ENCODE measurements at regions not wholly inside any gene's neighbourhood (a gene's known extent, or its start where the extent isn't known, plus 50 kb on each side); places are given as distances from the start of the nearest gene placed in this dataset.

- TF ChIP-seq EZH2 (optimal IDR thresholded peaks at IDR 0.05; ENCODE audit: low read depth, low read length) (no peak), EZH2phosphoT487 (IDR thresholded peaks at IDR 0.05; ENCODE audit: low read length) (no peak)
- TF ChIP-seq, protein P1, sequence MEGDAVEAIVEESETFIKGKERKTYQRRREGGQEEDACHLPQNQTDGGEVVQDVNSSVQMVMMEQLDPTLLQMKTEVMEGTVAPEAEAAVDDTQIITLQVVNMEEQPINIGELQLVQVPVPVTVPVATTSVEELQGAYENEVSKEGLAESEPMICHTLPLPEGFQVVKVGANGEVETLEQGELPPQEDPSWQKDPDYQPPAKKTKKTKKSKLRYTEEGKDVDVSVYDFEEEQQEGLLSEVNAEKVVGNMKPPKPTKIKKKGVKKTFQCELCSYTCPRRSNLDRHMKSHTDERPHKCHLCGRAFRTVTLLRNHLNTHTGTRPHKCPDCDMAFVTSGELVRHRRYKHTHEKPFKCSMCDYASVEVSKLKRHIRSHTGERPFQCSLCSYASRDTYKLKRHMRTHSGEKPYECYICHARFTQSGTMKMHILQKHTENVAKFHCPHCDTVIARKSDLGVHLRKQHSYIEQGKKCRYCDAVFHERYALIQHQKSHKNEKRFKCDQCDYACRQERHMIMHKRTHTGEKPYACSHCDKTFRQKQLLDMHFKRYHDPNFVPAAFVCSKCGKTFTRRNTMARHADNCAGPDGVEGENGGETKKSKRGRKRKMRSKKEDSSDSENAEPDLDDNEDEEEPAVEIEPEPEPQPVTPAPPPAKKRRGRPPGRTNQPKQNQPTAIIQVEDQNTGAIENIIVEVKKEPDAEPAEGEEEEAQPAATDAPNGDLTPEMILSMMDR (IDR thresholded peaks at IDR 0.05; ENCODE audit: low read length), result no peak
Measured at GRCh38 chr5:159645179-159645846, 271.0 kb upstream of the ADRA1B start.

DNA sequence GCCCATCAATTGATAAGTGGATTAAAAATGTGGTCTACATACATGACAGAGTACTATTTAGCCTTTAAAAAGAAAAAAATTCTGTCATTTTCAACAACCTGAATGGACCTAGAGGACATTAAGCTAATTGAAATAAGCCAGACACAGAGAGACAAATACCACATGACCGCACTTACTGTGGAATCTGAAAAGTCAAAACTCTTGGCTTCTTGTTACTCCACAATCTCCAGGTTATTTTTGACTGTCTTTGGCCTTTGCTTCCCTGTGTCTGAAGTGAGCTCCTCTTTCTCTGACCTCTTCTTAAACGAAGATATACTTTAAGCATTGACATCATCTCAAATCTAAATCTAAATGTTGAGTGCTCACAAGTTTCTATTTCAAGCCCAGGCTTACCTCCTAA lies 265.5 kb upstream of the ADRA1B start:
- H3K9me2 ChIP-seq (replicated peaks; ENCODE audit: insufficient read depth, low read length), result no peaks in the 10 kb centered on the region
- no peak for DNase-seq
- no peak overlapping the region for H3K9ac ChIP-seq (ENCODE audit: low read length)
- H3F3A ChIP-seq (ENCODE audit: insufficient read depth, low read length), result no peaks in the 10 kb centered on the region
- H3K36me3 ChIP-seq (replicated peaks; ENCODE audit: insufficient read depth, low read length), result no peaks in the 10 kb centered on the region
- H2AFZ ChIP-seq (ENCODE audit: low read length), result no peak overlapping the region
- H3K4me2 ChIP-seq (ENCODE audit: low read depth, low read length), result no peak overlapping the region
- H3K79me2 ChIP-seq (ENCODE audit: low read length), result no peaks in the 10 kb centered on the region
- no peak overlapping the region for H3K4me3 ChIP-seq (ENCODE audit: low read length)
- H3K27me3 ChIP-seq (replicated peaks; ENCODE audit: insufficient read depth, low read length), result no peaks in the 10 kb centered on the region
- no peak for TF ChIP-seq EZH2phosphoT487 (IDR thresholded peaks at IDR 0.05; ENCODE audit: low read length)
- TF ChIP-seq, protein P1 (IDR thresholded peaks at IDR 0.05; ENCODE audit: low read length), result no peak
- TF ChIP-seq EZH2 (optimal IDR thresholded peaks at IDR 0.05; ENCODE audit: low read depth, low read length), result no peak
- no peaks in the 10 kb centered on the region for H4K20me1 ChIP-seq (ENCODE audit: insufficient read depth, low read length)
- no peak overlapping the region for H3K27ac ChIP-seq (ENCODE audit: low read length)
- peaks cover 14% of the 10 kb centered on the region for H3K4me1 ChIP-seq (ENCODE audit: low read length)
- H3K9me3 ChIP-seq (replicated peaks; ENCODE audit: insufficient read depth, low read length), result no peaks in the 10 kb centered on the region

More at GRCh38 chr5:159645179-159645846, 271.0 kb upstream of the ADRA1B start:
- Histone ChIP-seq H4K20me1 (ENCODE audit: insufficient read depth, low read length) (no peaks in the 10 kb centered on the region), H3K36me3 (replicated peaks; ENCODE audit: insufficient read depth, low read length) (no peaks in the 10 kb centered on the region), H3K9me3 (replicated peaks; ENCODE audit: insufficient read depth, low read length) (no peaks in the 10 kb centered on the region), H3K4me2 (ENCODE audit: low read depth, low read length) (peak overlapping the region; percentile 37), H3K79me2 (ENCODE audit: low read length) (no peaks in the 10 kb centered on the region), H3F3A (ENCODE audit: insufficient read depth, low read length) (0 out of 2 replicates have a peak, but pooled peaks cover 5% of the 10 kb centered on the region), H2AFZ (ENCODE audit: low read length) (0 out of 2 replicates have a peak overlapping the region, but pooled peaks have one; percentile 5), H3K9ac (ENCODE audit: low read length) (no peak overlapping the region), H3K4me3 (ENCODE audit: low read length) (no peak overlapping the region), H3K4me1 (ENCODE audit: low read length) (peaks cover 24% of the 10 kb centered on the region), H3K27ac (ENCODE audit: low read length) (peak overlapping the region; percentile 45; the same call in 1 of the 2 replicates), H3K9me2 (replicated peaks; ENCODE audit: insufficient read depth, low read length) (no peaks in the 10 kb centered on the region), H3K27me3 (replicated peaks; ENCODE audit: insufficient read depth, low read length) (no peaks in the 10 kb centered on the region)
- DNase-seq, result peak; percentile 81

DNA sequence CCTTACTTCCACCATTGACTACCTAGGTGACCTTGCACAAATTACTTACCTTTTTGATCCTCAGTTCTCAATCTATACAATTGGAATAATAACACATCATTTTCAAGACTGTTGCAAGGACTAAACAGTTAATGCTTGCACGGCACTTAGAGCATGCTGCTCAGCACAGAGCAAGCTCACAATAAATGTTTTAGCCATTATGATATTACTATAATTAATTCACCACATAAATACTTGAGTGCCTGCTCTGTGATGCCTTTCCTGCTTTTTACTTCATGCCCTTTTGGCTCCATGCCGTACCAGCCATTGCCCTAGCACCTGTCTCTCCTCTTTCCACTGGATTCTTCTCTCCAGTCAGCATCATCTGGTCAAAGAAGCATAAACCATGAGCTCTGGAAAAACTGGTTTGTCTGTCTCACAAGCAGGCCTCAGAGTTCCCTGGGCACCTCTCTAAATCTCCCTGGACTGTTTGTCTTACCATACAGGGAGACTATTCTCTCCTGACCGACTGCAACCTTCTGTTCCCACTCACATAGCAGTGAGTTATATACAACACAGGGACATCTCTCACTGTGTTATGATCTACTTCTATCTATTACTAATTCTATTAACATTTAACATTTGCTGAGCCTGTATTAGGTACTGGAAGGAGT lies 260.4 kb upstream of the ADRA1B start:
- Histone ChIP-seq H3K4me2 (ENCODE audit: low read depth, low read length) (no peak overlapping the region), H3K4me3 (ENCODE audit: low read length) (no peak overlapping the region), H3K79me2 (ENCODE audit: low read length) (no peaks in the 10 kb centered on the region), H3K4me1 (ENCODE audit: low read length) (no peaks in the 10 kb centered on the region), H3K27me3 (replicated peaks; ENCODE audit: insufficient read depth, low read length) (no peaks in the 10 kb centered on the region), H3K9ac (ENCODE audit: low read length) (no peak overlapping the region), H3F3A (ENCODE audit: insufficient read depth, low read length) (no peaks in the 10 kb centered on the region), H3K9me3 (replicated peaks; ENCODE audit: insufficient read depth, low read length) (no peaks in the 10 kb centered on the region), H3K9me2 (replicated peaks; ENCODE audit: insufficient read depth, low read length) (no peaks in the 10 kb centered on the region), H2AFZ (ENCODE audit: low read length) (no peak overlapping the region), H3K27ac (ENCODE audit: low read length) (no peak overlapping the region), H3K36me3 (replicated peaks; ENCODE audit: insufficient read depth, low read length) (no peaks in the 10 kb centered on the region), H4K20me1 (ENCODE audit: insufficient read depth, low read length) (no peaks in the 10 kb centered on the region)
- TF ChIP-seq EZH2phosphoT487 (IDR thresholded peaks at IDR 0.05; ENCODE audit: low read length) (no peak), EZH2 (optimal IDR thresholded peaks at IDR 0.05; ENCODE audit: low read depth, low read length) (no peak)
- TF ChIP-seq, protein P1 (IDR thresholded peaks at IDR 0.05; ENCODE audit: low read length), result no peak
- no peak for DNase-seq
